Erythroblast (primary cell): ENCODE measurements at regions not wholly inside any gene's neighbourhood (a gene's known extent, or its start where the extent isn't known, plus 50 kb on each side); places are given as distances from the start of the nearest gene placed in this dataset.
A peak's percentile ranks its signal among the peaks of the same experiment; 100 is the strongest.

ENCODE experiments used
- DNase-seq, 2 experiments: peaks; one replicate each; lab custom pipeline; 2025; lab: John Stamatoyannopoulos, UW
- GATA1 ChIP-seq: IDR thresholded peaks from 2 replicates; pipeline ENCODE4 v1.6.1; 2011; ENCODE audit warnings: low read depth, mild to moderate bottlenecking, control low read depth, low read length, moderate library complexity
- POLR2A ChIP-seq: IDR thresholded peaks from 2 replicates; pipeline ENCODE4 v1.6.1; 2011; ENCODE audit warnings: mild to moderate bottlenecking, low read length

DNA sequence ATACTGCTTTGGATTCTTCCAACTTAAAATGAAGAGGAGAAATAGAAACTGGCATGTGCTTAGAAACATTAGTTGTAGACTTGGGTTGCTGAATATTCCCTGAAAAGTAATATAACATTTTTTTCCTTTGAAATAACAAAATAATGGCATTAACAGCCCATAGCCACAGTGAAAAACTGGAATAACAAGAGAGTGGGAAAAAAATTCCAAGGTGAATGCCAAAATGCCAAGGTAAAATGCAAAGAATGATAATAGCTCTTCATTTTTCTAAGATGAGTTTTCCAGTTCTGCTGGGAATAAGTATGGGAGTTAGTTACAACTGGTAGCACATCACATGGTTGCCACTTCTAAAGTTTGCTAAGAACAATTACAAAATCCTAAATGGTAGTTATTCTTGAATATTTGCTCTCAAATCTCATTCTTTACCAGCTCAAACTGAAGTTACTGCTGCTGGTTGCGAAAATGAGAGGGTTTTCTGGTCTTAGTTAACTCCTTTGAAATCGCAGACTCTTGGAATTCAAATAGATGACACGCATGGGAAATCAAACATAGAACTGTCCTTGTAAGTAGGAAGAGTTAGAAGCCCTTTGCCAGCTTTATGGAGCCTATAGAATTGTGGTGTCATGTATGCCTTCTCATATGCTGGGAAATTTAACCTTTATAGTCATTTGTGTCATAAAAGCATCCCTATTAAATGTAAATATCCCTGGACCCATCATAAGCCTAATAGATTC lies 165.0 kb upstream of the DCN start:
- DNase-seq: no peak
- TF ChIP-seq POLR2A (no peak), GATA1 (no peak)

DNA sequence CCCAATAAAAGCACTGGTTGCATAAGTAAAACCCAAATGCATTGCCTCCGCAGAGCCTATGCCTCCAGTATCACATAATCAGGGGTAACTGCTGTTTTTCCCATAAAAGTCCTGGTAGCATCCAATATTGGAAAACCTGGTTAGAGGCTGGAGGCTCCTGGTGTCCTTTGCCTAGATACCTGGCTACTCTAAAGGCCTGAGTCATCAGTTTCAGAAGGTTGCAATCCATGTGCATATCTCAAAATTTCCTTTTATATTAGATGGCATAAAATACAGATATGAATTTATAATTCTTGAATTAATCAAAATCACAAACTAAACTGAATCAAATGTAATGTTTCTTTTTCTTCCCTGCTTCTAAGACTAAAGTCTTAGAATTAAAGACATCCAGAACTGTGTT lies 164.2 kb upstream of the DCN start:
- no peak for DNase-seq
- no peak for TF ChIP-seq POLR2A
- no peak for TF ChIP-seq GATA1

DNA sequence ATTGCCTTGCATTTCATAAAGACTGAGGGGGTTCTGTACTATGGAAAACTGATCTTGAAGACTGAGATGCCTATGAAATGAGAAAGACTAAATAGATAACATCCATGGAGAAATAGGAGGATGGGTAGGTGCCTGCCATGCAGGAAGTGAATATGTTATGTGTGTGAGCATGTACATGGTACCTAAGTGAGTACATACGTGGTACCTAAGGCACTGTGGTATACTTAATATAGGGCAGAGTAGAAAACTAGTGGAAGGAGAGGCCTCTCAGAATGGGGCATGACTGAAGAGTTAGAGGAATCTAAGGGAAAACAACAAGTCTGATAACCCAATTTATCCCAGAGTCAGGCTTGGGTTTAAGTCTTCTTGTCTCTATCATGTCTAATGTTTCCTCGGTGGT lies 161.8 kb upstream of the DCN start:
- no peak for DNase-seq
- TF ChIP-seq POLR2A: no peak
- no peak for TF ChIP-seq GATA1

GRCh38 chr12:91343010-91343409 lies 160.4 kb upstream of the DCN start:
- TF ChIP-seq POLR2A (no peak), GATA1 (no peak)
- no peak for DNase-seq

GRCh38 chr12:91339106-91339505 lies 156.5 kb upstream of the DCN start:
- no peak for DNase-seq
- TF ChIP-seq POLR2A (no peak), GATA1 (no peak)

DNA sequence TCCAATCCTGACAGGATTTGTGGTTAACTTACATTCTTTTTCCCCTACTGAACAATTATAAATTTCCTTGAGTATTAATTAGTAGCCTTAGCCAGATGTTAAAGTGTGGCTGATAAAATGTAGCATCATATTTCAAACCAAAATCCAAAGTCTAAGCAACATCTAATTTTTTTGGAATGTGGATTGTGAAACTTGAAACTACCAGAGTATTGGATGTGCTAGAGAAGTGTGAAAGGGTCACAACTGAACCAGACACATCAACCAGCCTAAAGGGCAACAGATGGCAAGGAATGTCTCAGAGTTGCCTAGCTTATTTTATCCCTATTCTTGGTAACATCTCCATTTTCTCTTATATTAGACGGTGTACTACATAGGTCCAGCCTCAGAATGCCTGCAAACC lies 153.1 kb upstream of the DCN start:
- TF ChIP-seq POLR2A (no peak), GATA1 (no peak)
- no peak for DNase-seq

GRCh38 chr12:91333966-91334365 lies 151.3 kb upstream of the DCN start:
- no peak for TF ChIP-seq POLR2A
- DNase-seq: no peak

GRCh38 chr12:91332302-91332701 lies 149.7 kb upstream of the DCN start:
- no peak for DNase-seq
- TF ChIP-seq POLR2A: no peak
- no peak for TF ChIP-seq GATA1

- DNase-seq: no peak
These were observed 148.8 kb upstream of the DCN start for GRCh38 chr12:91331371-91331770.

GRCh38 chr12:91328451-91328850 lies 145.8 kb upstream of the DCN start:
- no peak for TF ChIP-seq GATA1
- TF ChIP-seq POLR2A: no peak
- no peak for DNase-seq

More at GRCh38 chr12:91331371-91331770, 148.8 kb upstream of the DCN start:
- TF ChIP-seq POLR2A (no peak), GATA1 (no peak)

GRCh38 chr12:91327889-91328288 lies 145.3 kb upstream of the DCN start:
- DNase-seq: no peak
- TF ChIP-seq POLR2A: no peak
- no peak for TF ChIP-seq GATA1

GRCh38 chr12:91327131-91327530 lies 144.5 kb upstream of the DCN start:
- TF ChIP-seq POLR2A (no peak), GATA1 (no peak)
- DNase-seq: no peak

DNA sequence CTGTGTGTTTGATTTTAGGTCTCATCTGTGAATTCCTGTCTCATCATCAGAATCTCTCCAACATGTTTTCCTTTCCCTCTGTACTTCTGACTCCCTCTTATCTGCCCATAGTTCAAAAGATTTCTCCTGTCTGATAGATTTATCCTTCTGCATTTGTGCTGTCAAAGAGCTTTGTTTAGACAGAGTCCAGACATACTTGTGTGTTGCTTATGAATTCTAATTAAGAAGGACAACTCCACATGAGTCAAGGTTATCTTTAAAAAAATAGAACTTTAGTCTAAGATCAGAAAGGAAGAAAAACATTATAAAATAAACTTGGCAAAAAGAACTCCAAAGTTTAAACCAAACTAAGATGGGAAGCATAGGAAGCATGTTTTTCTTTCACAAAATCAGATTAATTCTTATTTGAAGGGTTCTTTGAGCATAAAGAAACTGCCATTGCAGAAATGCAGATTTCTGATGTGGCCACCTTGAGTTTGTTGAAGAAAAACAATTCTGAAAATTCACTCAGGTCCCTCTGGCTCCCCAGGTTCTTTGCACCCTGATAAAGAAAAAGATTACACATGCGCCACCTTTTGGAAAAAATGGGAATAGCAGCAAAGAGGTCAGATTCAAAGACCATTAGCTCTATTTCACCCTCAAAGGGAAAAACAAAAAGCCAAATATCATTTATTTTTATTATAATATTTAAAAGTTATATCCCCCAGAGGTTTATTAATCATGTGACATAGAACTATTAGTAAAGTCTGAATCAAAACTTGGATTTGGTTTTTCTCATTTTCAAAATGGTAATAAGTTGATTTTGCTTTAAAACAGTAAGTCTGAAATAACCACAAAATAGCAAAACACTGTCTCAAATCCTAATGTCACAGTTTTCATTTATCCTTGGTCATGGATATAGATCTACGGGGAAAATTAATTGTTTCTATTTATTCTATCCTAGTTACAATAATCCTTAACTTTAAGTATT lies 143.7 kb upstream of the DCN start:
- TF ChIP-seq GATA1 (no peak), POLR2A (no peak)
- peak; percentile 21 to 56 for DNase-seq

- DNase-seq: no peak
- no peak for TF ChIP-seq GATA1
- TF ChIP-seq POLR2A: no peak
These were observed 138.4 kb upstream of the DCN start for GRCh38 chr12:91320999-91321398.
